ENCODE measurements at regions not wholly inside any gene's neighbourhood (a gene's known extent, or its start where the extent isn't known, plus 50 kb on each side); places are given as distances from the start of the nearest gene placed in this dataset.

- H3K9me3 ChIP-seq, result no peaks in the 10 kb centered on the region
- no peaks in the 10 kb centered on the region for H3K27me3 ChIP-seq
- WGBS, 2 donors, result 45 to 86% methylated on average over 1 of the region's 1 CpG
- no peak overlapping the region for H3K4me3 ChIP-seq
- H3K36me3 ChIP-seq, result no peaks in the 10 kb centered on the region
- H3K27ac ChIP-seq, result no peak overlapping the region
- no peak for TF ChIP-seq POLR2A (IDR thresholded peaks at IDR 0.05)
- intact Hi-C loops (cut with DNase I), result no loop called here
- no peak for DNase-seq
- H3K4me1 ChIP-seq, result no peaks in the 10 kb centered on the region
Observed at GRCh38 chr5:52173133-52173532, 614.6 kb upstream of the ITGA1 start.

DNA sequence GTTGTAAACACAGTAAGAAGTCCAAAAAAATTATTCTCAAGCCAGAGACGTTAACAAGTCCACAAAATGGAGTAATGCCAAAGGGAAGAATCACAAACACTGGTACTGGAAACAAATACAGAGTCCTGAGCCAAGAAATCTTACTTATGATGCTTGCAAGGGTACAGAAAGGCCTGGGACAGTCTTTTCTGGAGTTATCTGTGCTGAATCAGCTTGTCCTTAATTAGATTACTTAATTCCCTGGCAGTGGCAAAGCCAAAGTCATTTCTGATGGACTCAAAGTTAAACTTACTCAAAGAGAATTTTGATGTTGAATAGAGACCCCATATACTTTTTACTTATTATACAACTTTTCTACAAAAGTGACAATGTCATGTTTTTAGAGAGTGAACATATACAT, 610.5 kb upstream of the ITGA1 start:
- H3K9me3 ChIP-seq, result no peaks in the 10 kb centered on the region
- H3K36me3 ChIP-seq, result no peaks in the 10 kb centered on the region
- H3K4me1 ChIP-seq, result no peaks in the 10 kb centered on the region
- no peak overlapping the region for H3K27ac ChIP-seq
- TF ChIP-seq, protein P1, sequence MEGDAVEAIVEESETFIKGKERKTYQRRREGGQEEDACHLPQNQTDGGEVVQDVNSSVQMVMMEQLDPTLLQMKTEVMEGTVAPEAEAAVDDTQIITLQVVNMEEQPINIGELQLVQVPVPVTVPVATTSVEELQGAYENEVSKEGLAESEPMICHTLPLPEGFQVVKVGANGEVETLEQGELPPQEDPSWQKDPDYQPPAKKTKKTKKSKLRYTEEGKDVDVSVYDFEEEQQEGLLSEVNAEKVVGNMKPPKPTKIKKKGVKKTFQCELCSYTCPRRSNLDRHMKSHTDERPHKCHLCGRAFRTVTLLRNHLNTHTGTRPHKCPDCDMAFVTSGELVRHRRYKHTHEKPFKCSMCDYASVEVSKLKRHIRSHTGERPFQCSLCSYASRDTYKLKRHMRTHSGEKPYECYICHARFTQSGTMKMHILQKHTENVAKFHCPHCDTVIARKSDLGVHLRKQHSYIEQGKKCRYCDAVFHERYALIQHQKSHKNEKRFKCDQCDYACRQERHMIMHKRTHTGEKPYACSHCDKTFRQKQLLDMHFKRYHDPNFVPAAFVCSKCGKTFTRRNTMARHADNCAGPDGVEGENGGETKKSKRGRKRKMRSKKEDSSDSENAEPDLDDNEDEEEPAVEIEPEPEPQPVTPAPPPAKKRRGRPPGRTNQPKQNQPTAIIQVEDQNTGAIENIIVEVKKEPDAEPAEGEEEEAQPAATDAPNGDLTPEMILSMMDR (IDR thresholded peaks at IDR 0.05), result no peak
- TF ChIP-seq POLR2A (IDR thresholded peaks at IDR 0.05), result no peak
- WGBS, 2 donors, result 14 to 22% methylated on average over 1 of the region's 1 CpG
- intact Hi-C loops (cut with DNase I), result no loop called here
- H3K27me3 ChIP-seq, result no peaks in the 10 kb centered on the region
- no peak overlapping the region for H3K4me3 ChIP-seq
- DNase-seq, result no peak

GRCh38 chr5:52181403-52181802, 606.3 kb upstream of the ITGA1 start:
- no peak overlapping the region for H3K27ac ChIP-seq
- H3K27me3 ChIP-seq, result no peaks in the 10 kb centered on the region
- 16 to 19% methylated on average over 2 of the region's 2 CpGs for WGBS, 2 donors
- TF ChIP-seq, protein P1 (IDR thresholded peaks at IDR 0.05), result no peak
- no peak for TF ChIP-seq POLR2A (IDR thresholded peaks at IDR 0.05)
- H3K4me1 ChIP-seq, result no peaks in the 10 kb centered on the region
- intact Hi-C loops (cut with DNase I), result no loop called here
- H3K9me3 ChIP-seq, result no peaks in the 10 kb centered on the region
- DNase-seq, result no peak
- H3K4me3 ChIP-seq, result no peak overlapping the region
- H3K36me3 ChIP-seq, result no peaks in the 10 kb centered on the region

DNA sequence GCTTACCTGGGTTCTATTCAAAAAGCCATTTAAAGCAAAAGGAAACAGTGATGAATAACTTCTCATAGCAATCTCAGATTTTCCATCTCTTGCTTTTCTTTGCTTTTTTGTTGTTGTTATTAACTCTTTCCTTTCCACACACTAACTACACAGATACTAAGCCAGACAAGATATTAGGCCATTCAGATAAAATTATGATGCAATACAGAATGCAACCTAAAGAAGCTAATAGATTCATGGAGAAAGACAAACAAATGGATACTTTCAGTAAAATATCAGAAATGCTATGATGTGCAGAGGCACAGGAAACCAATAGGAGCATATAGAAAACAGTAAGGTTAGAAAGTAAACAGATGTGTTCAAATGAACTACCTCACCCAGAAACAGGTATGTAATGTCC, 597.0 kb upstream of the ITGA1 start:
- Histone ChIP-seq H3K36me3 (no peaks in the 10 kb centered on the region), H3K4me3 (no peak overlapping the region), H3K4me1 (no peaks in the 10 kb centered on the region), H3K27me3 (no peaks in the 10 kb centered on the region), H3K9me3 (no peaks in the 10 kb centered on the region), H3K27ac (no peak overlapping the region)
- no peak for TF ChIP-seq POLR2A (IDR thresholded peaks at IDR 0.05)
- TF ChIP-seq, protein P1 (IDR thresholded peaks at IDR 0.05), result no peak
- intact Hi-C loops (cut with DNase I), result no loop called here
- DNase-seq, result no peak

- no peak overlapping the region for H3K4me3 ChIP-seq
- DNase-seq, result no peak
- TF ChIP-seq, protein P1 (IDR thresholded peaks at IDR 0.05), result no peak
- no peak for TF ChIP-seq POLR2A (IDR thresholded peaks at IDR 0.05)
- no peaks in the 10 kb centered on the region for H3K36me3 ChIP-seq
- H3K9me3 ChIP-seq, result peaks cover 0 to 3% (median 0%) of the 10 kb centered on the region in 3 donors
- WGBS, 2 donors, result 84 to 89% methylated on average over 9 of the region's 9 CpGs
- no peaks in the 10 kb centered on the region for H3K27me3 ChIP-seq
- no peaks in the 10 kb centered on the region for H3K4me1 ChIP-seq
- intact Hi-C loops (cut with DNase I), result no loop called here
- no peak overlapping the region for H3K27ac ChIP-seq
Observed at GRCh38 chr5:52199833-52200232, 587.9 kb upstream of the ITGA1 start.

DNA sequence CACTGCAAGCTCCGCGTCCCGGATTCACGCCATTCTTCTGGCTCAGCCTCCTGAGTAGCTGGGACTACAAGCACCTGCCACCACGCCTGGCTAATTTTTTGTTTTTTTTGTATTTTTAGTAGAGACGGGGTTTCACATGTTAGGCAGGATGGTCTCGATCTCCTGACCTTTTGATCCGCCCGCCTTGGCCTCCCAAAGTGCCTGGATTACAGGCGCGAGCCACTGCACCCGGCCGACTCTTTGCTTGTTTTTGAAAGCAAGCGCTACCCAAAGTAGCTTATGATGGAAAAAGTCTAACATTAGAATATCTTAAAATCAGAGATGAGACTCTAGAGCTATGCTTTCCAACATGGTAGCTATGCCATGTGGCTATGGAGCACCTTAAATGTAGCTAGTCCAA, 585.5 kb upstream of the ITGA1 start:
- Histone ChIP-seq H3K4me3 (no peak overlapping the region), H3K36me3 (no peaks in the 10 kb centered on the region), H3K9me3 (peaks cover 0 to 3% (median 0%) of the 10 kb centered on the region in 3 donors), H3K27ac (no peak overlapping the region), H3K27me3 (no peaks in the 10 kb centered on the region), H3K4me1 (no peaks in the 10 kb centered on the region)
- 91 to 92% methylated on average over 11 to 14 of the region's 14 CpGs for WGBS, 2 donors
- intact Hi-C loops (cut with DNase I), result no loop called here
- TF ChIP-seq, protein P1 (IDR thresholded peaks at IDR 0.05), result no peak
- DNase-seq, result no peak

Data from esophagus squamous epithelium (tissue), 5 donors.